GM23338 (cell line): ENCODE measurements at regions not wholly inside any gene's neighbourhood (a gene's known extent, or its start where the extent isn't known, plus 50 kb on each side); places are given as distances from the start of the nearest gene placed in this dataset.

Source experiments
- CREB1 ChIP-seq: fragments of 250-450 bp; sonication (Bioruptor Pico); IDR thresholded peaks from 2 replicates; pipeline ENCODE4 v1.5.0; 2020; ENCODE audit warnings: low read depth, mild to moderate bottlenecking, moderate library complexity
- CTCF ChIP-seq, 2 experiments: fragments of 200-600 bp in 1 of 2; sonication (generic) in 1 of 2; conservative IDR thresholded peaks; 2 replicates each; pipeline versions ENCODE4 v1.5.1 to v1.6.1; 2016 to 2017; ENCODE audit warnings: antibody characterized with exemption in 2 of 2, low read depth in 2 of 2, mild to moderate bottlenecking in 2 of 2, moderate library complexity in 1 of 2
- ETS1 ChIP-seq: IDR thresholded peaks from 2 replicates; pipeline ENCODE4 v1.6.1; 2016; ENCODE audit warnings: antibody characterized with exemption
- EZH2 ChIP-seq: fragments of 200-600 bp; sonication (generic); IDR thresholded peaks from one replicate; pipeline ENCODE4 v1.8.0; 2017; ENCODE audit warnings: antibody characterized with exemption, mild to moderate bottlenecking, low read depth; ENCODE audit not compliant: unreplicated experiment
- EZH2phosphoT487 ChIP-seq: fragments of 200-600 bp; sonication (generic); IDR thresholded peaks from one replicate; pipeline ENCODE4 v1.8.1; 2018; ENCODE audit warnings: antibody characterized with exemption; ENCODE audit not compliant: unreplicated experiment
- JUNB ChIP-seq: IDR thresholded peaks from one replicate; pipeline ENCODE4 v1.6.1; 2016; ENCODE audit warnings: antibody characterized with exemption; ENCODE audit not compliant: unreplicated experiment
- NANOG ChIP-seq: IDR thresholded peaks from 2 replicates; pipeline ENCODE4 v1.6.1; 2016; ENCODE audit warnings: antibody characterized with exemption, borderline replicate concordance
- POLR2AphosphoS5 ChIP-seq: IDR thresholded peaks from 2 replicates; pipeline ENCODE4 v1.6.1; 2016; ENCODE audit warnings: antibody characterized with exemption, low read depth
- REST ChIP-seq: IDR thresholded peaks from one replicate; pipeline ENCODE4 v1.6.1; 2018; ENCODE audit warnings: antibody characterized with exemption; ENCODE audit not compliant: unreplicated experiment
- ZNF114 ChIP-seq: fragments of 250-450 bp; sonication (Bioruptor Pico); IDR thresholded peaks from 2 replicates; pipeline ENCODE4 v1.5.0; 2020; ENCODE audit warnings: mild to moderate bottlenecking, moderate library complexity

GRCh38 chr10:71086439-71087080, 125.8 kb upstream of the UNC5B start:
- TF ChIP-seq CTCF (conservative IDR thresholded peaks at IDR 0.05; ENCODE audit: low read depth in 2 of 2) (no peak), POLR2AphosphoS5 (no peak), EZH2phosphoT487 (no peak), JUNB (no peak), NANOG (no peak), REST (no peak), EZH2 (no peak), CREB1 (CRISPR knock-in tag) (no peak), ZNF114 (CRISPR knock-in tag) (no peak), ETS1 (no peak)
